Type B pancreatic cell (in vitro differentiated cells): ENCODE measurements at regions not wholly inside any gene's neighbourhood (a gene's known extent, or its start where the extent isn't known, plus 50 kb on each side); places are given as distances from the start of the nearest gene placed in this dataset.
"Not testable (repeated sequence)": the region's sequence is repeated elsewhere in the genome, so short reads cannot be mapped to it uniquely, and the experiment has no call there.

Source experiments
- DNase-seq: peaks from one replicate; pipeline ENCODE4 v3.0.0; 2021; ENCODE audit warnings: mixed read lengths; ENCODE audit not compliant: unreplicated experiment; ENCODE audit errors: extremely low spot score
- H3K27ac Mint-ChIP-seq: 2 replicates; pipeline ENCODE4 v1.8.0; 2021; ENCODE audit warnings: mild to moderate bottlenecking, mixed read lengths
- H3K27me3 Mint-ChIP-seq: 2 replicates; pipeline ENCODE4 v1.8.0; 2021; ENCODE audit warnings: mixed read lengths
- H3K36me3 Mint-ChIP-seq: 2 replicates; pipeline ENCODE4 v1.8.0; 2021; ENCODE audit warnings: mixed read lengths
- H3K4me1 Mint-ChIP-seq: one replicate; pipeline ENCODE4 v1.8.0; 2021; ENCODE audit warnings: mixed read lengths; ENCODE audit not compliant: unreplicated experiment
- H3K4me3 Mint-ChIP-seq: 2 replicates; pipeline ENCODE4 v1.8.0; 2021; ENCODE audit warnings: mild to moderate bottlenecking, mixed read lengths
- H3K9me3 Mint-ChIP-seq: 2 replicates; pipeline ENCODE4 v1.8.0; 2021; ENCODE audit warnings: mixed read lengths
- TF ChIP-seq, protein P1 (sequence below): fragments of 200-600 bp; sonication (generic); conservative IDR thresholded peaks from 2 replicates; pipeline ENCODE4 v1.5.0; 2021; ENCODE audit warnings: antibody characterized with exemption, mild to moderate bottlenecking

DNA sequence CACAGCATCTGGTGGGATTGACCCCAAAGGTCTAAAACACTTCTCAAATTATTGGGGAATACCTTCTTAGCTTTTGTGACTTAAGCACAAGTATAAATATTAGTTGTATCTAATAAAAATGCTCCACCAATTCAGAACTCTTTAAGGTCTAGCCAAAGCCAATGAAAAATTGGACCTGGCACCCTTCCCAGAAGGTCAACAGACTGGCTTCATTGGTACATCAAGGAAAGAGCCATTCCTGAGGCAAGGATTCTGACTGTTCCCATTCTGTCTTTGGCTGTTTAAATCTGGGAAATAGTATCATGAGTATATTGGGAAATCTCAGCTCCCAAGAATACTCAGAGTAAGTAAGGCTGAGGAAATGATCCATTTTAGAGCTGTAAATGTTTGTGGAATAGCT lies 153.0 kb upstream of the TRPC5 start:
- H3K36me3 Mint-ChIP-seq: no peaks in the 10 kb centered on the region
- H3K4me3 Mint-ChIP-seq: no peak overlapping the region

DNA sequence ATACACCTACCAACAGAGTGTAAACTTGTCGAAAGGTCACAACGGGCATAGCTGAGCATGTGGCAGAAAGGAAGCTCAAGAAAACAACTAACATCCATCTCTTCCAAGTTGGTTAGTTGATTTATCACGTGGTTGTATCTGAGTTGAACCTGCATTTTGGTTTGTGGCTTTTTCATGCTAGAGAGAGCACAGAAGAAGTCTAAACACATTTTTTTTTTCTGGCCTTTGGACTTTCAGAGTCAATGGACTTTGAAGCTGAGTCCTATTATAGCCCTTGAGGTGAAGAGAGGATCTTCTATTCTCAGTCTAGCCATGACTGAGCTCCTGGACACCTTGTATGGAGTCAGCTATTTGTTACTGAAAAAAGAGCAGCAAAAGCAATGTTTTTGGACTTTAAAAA lies 150.6 kb upstream of the TRPC5 start:
- DNase-seq: no peak
- Mint-ChIP-seq H3K4me3 (no peak overlapping the region), H3K4me1 (no peaks in the 10 kb centered on the region), H3K27me3 (no peaks in the 10 kb centered on the region), H3K9me3 (peaks cover 4% of the 10 kb centered on the region), H3K27ac (no peak overlapping the region), H3K36me3 (no peaks in the 10 kb centered on the region)
- TF ChIP-seq, protein P1, sequence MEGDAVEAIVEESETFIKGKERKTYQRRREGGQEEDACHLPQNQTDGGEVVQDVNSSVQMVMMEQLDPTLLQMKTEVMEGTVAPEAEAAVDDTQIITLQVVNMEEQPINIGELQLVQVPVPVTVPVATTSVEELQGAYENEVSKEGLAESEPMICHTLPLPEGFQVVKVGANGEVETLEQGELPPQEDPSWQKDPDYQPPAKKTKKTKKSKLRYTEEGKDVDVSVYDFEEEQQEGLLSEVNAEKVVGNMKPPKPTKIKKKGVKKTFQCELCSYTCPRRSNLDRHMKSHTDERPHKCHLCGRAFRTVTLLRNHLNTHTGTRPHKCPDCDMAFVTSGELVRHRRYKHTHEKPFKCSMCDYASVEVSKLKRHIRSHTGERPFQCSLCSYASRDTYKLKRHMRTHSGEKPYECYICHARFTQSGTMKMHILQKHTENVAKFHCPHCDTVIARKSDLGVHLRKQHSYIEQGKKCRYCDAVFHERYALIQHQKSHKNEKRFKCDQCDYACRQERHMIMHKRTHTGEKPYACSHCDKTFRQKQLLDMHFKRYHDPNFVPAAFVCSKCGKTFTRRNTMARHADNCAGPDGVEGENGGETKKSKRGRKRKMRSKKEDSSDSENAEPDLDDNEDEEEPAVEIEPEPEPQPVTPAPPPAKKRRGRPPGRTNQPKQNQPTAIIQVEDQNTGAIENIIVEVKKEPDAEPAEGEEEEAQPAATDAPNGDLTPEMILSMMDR: no peak

More for the DNA sequence above, 153.0 kb upstream of the TRPC5 start:
- Mint-ChIP-seq H3K4me1 (no peaks in the 10 kb centered on the region), H3K27ac (no peak overlapping the region), H3K27me3 (no peaks in the 10 kb centered on the region), H3K9me3 (no peaks in the 10 kb centered on the region)
- DNase-seq: no peak
- TF ChIP-seq, protein P1: no peak

DNA sequence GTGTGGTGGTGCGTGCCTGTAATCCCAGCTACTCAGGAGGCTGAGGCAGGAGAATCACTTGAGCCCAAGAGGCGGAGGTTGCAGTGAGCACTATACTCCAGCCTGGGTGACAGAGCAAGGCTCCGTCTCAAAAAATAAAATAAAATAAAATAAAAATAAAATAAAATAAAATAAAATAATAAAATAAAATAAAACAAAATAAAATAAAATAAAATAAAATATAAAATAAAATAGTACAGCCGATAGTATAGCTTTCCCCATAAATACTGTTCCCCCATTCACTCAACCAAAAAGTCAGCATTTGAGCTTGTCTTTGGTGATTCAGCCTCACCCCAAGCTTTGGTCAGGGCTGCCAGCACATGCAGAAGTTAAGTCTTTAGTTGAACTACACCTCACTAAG lies 144.2 kb upstream of the TRPC5 start:
- H3K36me3 Mint-ChIP-seq, DNase-seq, H3K27me3 Mint-ChIP-seq, H3K27ac Mint-ChIP-seq, H3K4me1 Mint-ChIP-seq, H3K4me3 Mint-ChIP-seq, H3K9me3 Mint-ChIP-seq: not testable (repeated sequence)

DNA sequence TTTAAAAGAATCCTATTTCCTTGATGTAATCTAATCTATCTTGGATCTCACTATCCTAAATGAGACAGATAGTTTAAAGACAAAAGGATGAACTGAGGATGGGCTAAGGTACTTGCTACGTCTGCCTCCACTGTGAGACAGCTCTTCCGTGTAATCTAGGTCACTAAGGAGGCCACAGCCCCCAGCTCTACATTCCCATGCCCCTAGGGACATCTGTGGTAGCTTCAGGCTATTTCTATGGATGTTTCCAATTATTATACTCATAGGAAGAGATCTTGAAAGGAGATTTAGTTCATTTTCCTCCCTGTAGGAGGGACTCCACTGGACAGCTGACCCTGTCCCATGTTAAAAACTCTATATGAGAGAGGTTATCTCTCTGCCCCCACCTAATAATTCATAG lies 140.8 kb upstream of the TRPC5 start:
- H3K36me3 Mint-ChIP-seq: no peaks in the 10 kb centered on the region
- TF ChIP-seq, protein P1: no peak
- no peaks in the 10 kb centered on the region for H3K9me3 Mint-ChIP-seq
- DNase-seq: no peak
- no peaks in the 10 kb centered on the region for H3K27me3 Mint-ChIP-seq
- no peak overlapping the region for H3K27ac Mint-ChIP-seq
- H3K4me3 Mint-ChIP-seq: no peak overlapping the region
- no peaks in the 10 kb centered on the region for H3K4me1 Mint-ChIP-seq

DNA sequence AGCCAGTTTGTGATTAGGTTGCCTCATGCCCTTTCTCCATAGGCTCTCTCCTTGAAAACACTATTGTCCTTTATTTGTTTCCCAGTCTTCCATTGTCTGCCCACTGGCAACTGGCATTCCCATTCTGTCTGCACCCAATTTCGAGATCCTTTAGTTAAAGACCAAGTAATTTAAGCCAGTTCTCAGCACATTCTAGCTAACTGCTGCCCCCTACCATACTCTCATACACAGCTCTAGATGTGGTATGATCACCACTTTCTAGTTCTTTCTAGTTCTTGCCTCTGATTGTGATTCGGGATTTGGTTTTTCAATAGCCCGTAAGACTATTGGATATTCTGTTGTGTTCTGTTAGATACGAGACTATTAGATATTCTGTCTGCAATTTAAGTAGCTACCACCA lies 135.8 kb upstream of the TRPC5 start:
- Mint-ChIP-seq H3K9me3 (no peaks in the 10 kb centered on the region), H3K36me3 (no peaks in the 10 kb centered on the region), H3K4me3 (no peak overlapping the region), H3K27ac (no peak overlapping the region), H3K27me3 (no peaks in the 10 kb centered on the region), H3K4me1 (no peaks in the 10 kb centered on the region)
- TF ChIP-seq, protein P1: no peak
- DNase-seq: no peak

DNA sequence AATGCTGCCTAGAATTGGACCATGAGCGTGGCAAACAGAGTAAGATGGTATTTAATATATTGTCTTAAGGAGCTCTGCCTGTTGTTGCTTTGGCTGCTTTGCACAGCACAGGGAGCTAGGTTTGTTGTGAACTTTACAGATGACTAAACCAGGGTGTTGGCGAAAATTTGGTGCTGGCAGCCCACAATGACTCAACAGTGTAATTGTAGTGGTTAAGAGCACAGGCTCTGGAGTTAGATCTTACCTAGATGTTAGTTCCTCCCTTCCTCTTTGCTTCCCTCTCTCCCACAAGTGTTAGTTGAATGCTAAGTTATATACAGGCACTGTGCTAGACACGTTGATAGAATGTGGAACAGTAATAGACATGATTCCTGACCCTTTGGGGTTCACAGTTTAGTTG lies 128.9 kb upstream of the TRPC5 start:
- no peak for DNase-seq
- Mint-ChIP-seq H3K4me3 (no peak overlapping the region), H3K9me3 (no peaks in the 10 kb centered on the region), H3K36me3 (no peaks in the 10 kb centered on the region), H3K27me3 (no peaks in the 10 kb centered on the region), H3K27ac (no peak overlapping the region), H3K4me1 (no peaks in the 10 kb centered on the region)
- TF ChIP-seq, protein P1: no peak
